ENCODE measurements at regions not wholly inside any gene's neighbourhood (a gene's known extent, or its start where the extent isn't known, plus 50 kb on each side); places are given as distances from the start of the nearest gene placed in this dataset.

GRCh38 chr13:33493672-33494365, 208.3 kb upstream of the STARD13 start:
- DNase-seq (ENCODE audit: low read depth, low spot score), result no peak
- Histone ChIP-seq H3K4me3 (no peak overlapping the region), H3K36me3 (ENCODE audit: insufficient read depth, low read length) (no peaks in the 10 kb centered on the region), H3K9me3 (ENCODE audit: low read depth, low read length) (no peaks in the 10 kb centered on the region), H3K27ac (no peak overlapping the region), H3K9ac (ENCODE audit: insufficient read length) (no peak overlapping the region)
- TF ChIP-seq FOXP2 (optimal IDR thresholded peaks at IDR 0.05; ENCODE audit: control extremely low read depth, extremely low read length, insufficient read depth), result no peak
- TF ChIP-seq POLR2AphosphoS5 (IDR thresholded peaks at IDR 0.05; ENCODE audit: borderline replicate concordance, low read depth, low read length), result no peak
- no peak for TF ChIP-seq EZH2 (IDR thresholded peaks at IDR 0.05)

- H3K9ac ChIP-seq (ENCODE audit: insufficient read length), result no peak overlapping the region
- H3K36me3 ChIP-seq (ENCODE audit: insufficient read depth, low read length), result no peaks in the 10 kb centered on the region
- TF ChIP-seq POLR2AphosphoS5 (IDR thresholded peaks at IDR 0.05; ENCODE audit: borderline replicate concordance, low read depth, low read length) (no peak), FOXP2 (optimal IDR thresholded peaks at IDR 0.05; ENCODE audit: control extremely low read depth, extremely low read length, insufficient read depth) (no peak), EZH2 (IDR thresholded peaks at IDR 0.05) (no peak)
- DNase-seq (ENCODE audit: low read depth, low spot score), result no peak
- no peaks in the 10 kb centered on the region for H3K9me3 ChIP-seq (ENCODE audit: low read depth, low read length)
- H3K27ac ChIP-seq, result no peak overlapping the region
- H3K4me3 ChIP-seq, result no peak overlapping the region
Measured at GRCh38 chr13:33494596-33495204, 209.1 kb upstream of the STARD13 start.

- DNase-seq (ENCODE audit: low read depth, low spot score), result no peak
- no peaks in the 10 kb centered on the region for H3K9me3 ChIP-seq (ENCODE audit: low read depth, low read length)
- no peak overlapping the region for H3K4me3 ChIP-seq
- TF ChIP-seq EZH2 (IDR thresholded peaks at IDR 0.05) (no peak), FOXP2 (optimal IDR thresholded peaks at IDR 0.05; ENCODE audit: control extremely low read depth, extremely low read length, insufficient read depth) (no peak), POLR2AphosphoS5 (IDR thresholded peaks at IDR 0.05; ENCODE audit: borderline replicate concordance, low read depth, low read length) (no peak)
- H3K27ac ChIP-seq, result no peak overlapping the region
- H3K9ac ChIP-seq (ENCODE audit: insufficient read length), result no peak overlapping the region
- H3K36me3 ChIP-seq (ENCODE audit: insufficient read depth, low read length), result no peaks in the 10 kb centered on the region
Measured at GRCh38 chr13:33496336-33496735, 210.8 kb upstream of the STARD13 start.

- Histone ChIP-seq H3K9ac (ENCODE audit: insufficient read length) (no peak overlapping the region), H3K9me3 (ENCODE audit: low read depth, low read length) (no peaks in the 10 kb centered on the region), H3K36me3 (ENCODE audit: insufficient read depth, low read length) (no peaks in the 10 kb centered on the region), H3K4me3 (no peak overlapping the region), H3K27ac (no peak overlapping the region)
- DNase-seq (ENCODE audit: low read depth, low spot score), result no peak
- TF ChIP-seq FOXP2 (optimal IDR thresholded peaks at IDR 0.05; ENCODE audit: control extremely low read depth, extremely low read length, insufficient read depth) (no peak), POLR2AphosphoS5 (IDR thresholded peaks at IDR 0.05; ENCODE audit: borderline replicate concordance, low read depth, low read length) (no peak), EZH2 (IDR thresholded peaks at IDR 0.05) (no peak)
Measured at GRCh38 chr13:33497146-33497845, 211.7 kb upstream of the STARD13 start.

GRCh38 chr13:33508060-33508459, 222.5 kb upstream of the STARD13 start:
- no peaks in the 10 kb centered on the region for H3K9me3 ChIP-seq (ENCODE audit: low read depth, low read length)
- DNase-seq (ENCODE audit: low read depth, low spot score), result no peak
- TF ChIP-seq FOXP2 (optimal IDR thresholded peaks at IDR 0.05; ENCODE audit: control extremely low read depth, extremely low read length, insufficient read depth) (no peak), POLR2AphosphoS5 (IDR thresholded peaks at IDR 0.05; ENCODE audit: borderline replicate concordance, low read depth, low read length) (no peak), EZH2 (IDR thresholded peaks at IDR 0.05) (no peak)
- H3K27ac ChIP-seq, result no peak overlapping the region
- H3K36me3 ChIP-seq (ENCODE audit: insufficient read depth, low read length), result no peaks in the 10 kb centered on the region
- no peak overlapping the region for H3K9ac ChIP-seq (ENCODE audit: insufficient read length)
- no peak overlapping the region for H3K4me3 ChIP-seq

GRCh38 chr13:33509642-33510229, 224.2 kb upstream of the STARD13 start:
- no peaks in the 10 kb centered on the region for H3K9me3 ChIP-seq (ENCODE audit: low read depth, low read length)
- no peak overlapping the region for H3K9ac ChIP-seq (ENCODE audit: insufficient read length)
- no peaks in the 10 kb centered on the region for H3K36me3 ChIP-seq (ENCODE audit: insufficient read depth, low read length)
- H3K4me3 ChIP-seq, result no peak overlapping the region
- TF ChIP-seq EZH2 (IDR thresholded peaks at IDR 0.05) (no peak), FOXP2 (optimal IDR thresholded peaks at IDR 0.05; ENCODE audit: control extremely low read depth, extremely low read length, insufficient read depth) (no peak), POLR2AphosphoS5 (IDR thresholded peaks at IDR 0.05; ENCODE audit: borderline replicate concordance, low read depth, low read length) (no peak)
- H3K27ac ChIP-seq, result no peak overlapping the region
- DNase-seq (ENCODE audit: low read depth, low spot score), result no peak

- H3K36me3 ChIP-seq (ENCODE audit: insufficient read depth, low read length), result no peaks in the 10 kb centered on the region
- no peaks in the 10 kb centered on the region for H3K9me3 ChIP-seq (ENCODE audit: low read depth, low read length)
- no peak overlapping the region for H3K9ac ChIP-seq (ENCODE audit: insufficient read length)
- TF ChIP-seq POLR2AphosphoS5 (IDR thresholded peaks at IDR 0.05; ENCODE audit: borderline replicate concordance, low read depth, low read length) (no peak), EZH2 (IDR thresholded peaks at IDR 0.05) (no peak), FOXP2 (optimal IDR thresholded peaks at IDR 0.05; ENCODE audit: control extremely low read depth, extremely low read length, insufficient read depth) (no peak)
- H3K27ac ChIP-seq, result no peak overlapping the region
- no peak overlapping the region for H3K4me3 ChIP-seq
- DNase-seq (ENCODE audit: low read depth, low spot score), result no peak
Measured at GRCh38 chr13:33510350-33510970, 224.9 kb upstream of the STARD13 start.

All from SK-N-MC (cell line).